HFF-Myc (cell line): ENCODE measurements at regions not wholly inside any gene's neighbourhood (a gene's known extent, or its start where the extent isn't known, plus 50 kb on each side); places are given as distances from the start of the nearest gene placed in this dataset.

Experiments used
- DNase-seq: peaks from one replicate; pipeline ENCODE4 v3.0.0-alpha.2; 2011; ENCODE audit warnings: low read depth; ENCODE audit errors: extremely low read depth
- H3K4me3 ChIP-seq: replicated peaks from 2 replicates; pipeline ENCODE4 v1.5.1; 2011; ENCODE audit warnings: low read depth, mild to moderate bottlenecking, control low read depth, low read length
- CTCF ChIP-seq: IDR thresholded peaks from 2 replicates; pipeline ENCODE4 v1.5.1; 2012; ENCODE audit warnings: mild to moderate bottlenecking, low read depth, low read length, control low read depth; ENCODE audit errors: missing control alignments

- no peak for TF ChIP-seq CTCF
- no peak overlapping the region for H3K4me3 ChIP-seq
Observed at GRCh38 chr15:35885870-35886269, 339.9 kb upstream of the DPH6 start.

GRCh38 chr15:35886765-35887164, 340.8 kb upstream of the DPH6 start:
- no peak for TF ChIP-seq CTCF
- no peak overlapping the region for H3K4me3 ChIP-seq
- DNase-seq, result no peak

More at GRCh38 chr15:35885870-35886269, 339.9 kb upstream of the DPH6 start:
- no peak for DNase-seq

- no peak for DNase-seq
- no peak for TF ChIP-seq CTCF
- H3K4me3 ChIP-seq, result no peak overlapping the region
Observed at GRCh38 chr15:35888815-35889214, 342.9 kb upstream of the DPH6 start.

DNA sequence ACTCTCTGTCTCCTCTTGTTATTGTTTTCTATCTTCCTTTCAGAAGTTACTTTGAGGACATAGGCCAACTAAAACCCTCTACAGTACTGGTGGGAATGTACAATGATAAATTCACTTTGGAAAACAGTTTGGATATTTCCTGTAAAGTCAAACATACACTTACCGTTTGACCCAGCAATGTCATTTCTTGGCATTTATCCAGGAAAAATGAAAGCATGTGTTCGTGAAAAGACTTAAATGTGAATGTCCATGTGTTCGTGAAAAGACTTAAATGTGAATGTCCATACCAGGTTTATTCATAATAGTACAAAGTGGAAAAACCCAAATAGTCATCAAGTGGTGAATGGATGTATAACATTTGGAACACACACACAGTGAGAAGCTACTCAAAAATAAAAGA, 361.5 kb upstream of the DPH6 start:
- no peak for DNase-seq
- TF ChIP-seq CTCF, result no peak
- no peak overlapping the region for H3K4me3 ChIP-seq

GRCh38 chr15:35909414-35909813, 363.4 kb upstream of the DPH6 start:
- DNase-seq, result no peak
- TF ChIP-seq CTCF, result no peak
- no peak overlapping the region for H3K4me3 ChIP-seq

DNA sequence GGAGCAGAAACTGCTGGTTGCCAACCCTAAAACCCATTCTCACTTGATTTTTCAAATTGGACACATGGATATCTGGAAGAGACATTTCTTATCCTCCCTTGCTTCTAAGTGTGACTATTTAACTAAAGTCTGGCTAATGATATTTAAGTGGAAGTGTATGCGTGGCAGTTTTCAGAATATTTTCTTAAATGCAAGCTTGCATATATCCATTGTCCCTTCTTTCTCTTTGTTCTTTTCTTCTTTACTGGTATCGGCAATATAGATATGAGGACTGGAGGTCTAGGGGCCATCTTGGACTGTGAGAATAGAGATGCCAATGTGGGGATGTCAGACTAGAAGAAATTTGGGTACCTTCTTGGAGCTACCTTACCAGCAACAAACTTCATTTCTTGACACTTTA, 364.3 kb upstream of the DPH6 start:
- H3K4me3 ChIP-seq, result no peak overlapping the region
- no peak for DNase-seq
- TF ChIP-seq CTCF, result no peak

- H3K4me3 ChIP-seq, result no peak overlapping the region
- TF ChIP-seq CTCF, result no peak
Observed at GRCh38 chr15:35911052-35911777, 365.2 kb upstream of the DPH6 start.

More at GRCh38 chr15:35911052-35911777, 365.2 kb upstream of the DPH6 start:
- no peak for DNase-seq
